GM21390 (cell line): ENCODE measurements at regions not wholly inside any gene's neighbourhood (a gene's known extent, or its start where the extent isn't known, plus 50 kb on each side); places are given as distances from the start of the nearest gene placed in this dataset.

ENCODE experiments used
- ATAC-seq: cut with Tn5 transposase; IDR thresholded peaks from one replicate; pipeline ENCODE4 v1.9.1; 2021; ENCODE audit not compliant: unreplicated experiment

DNA sequence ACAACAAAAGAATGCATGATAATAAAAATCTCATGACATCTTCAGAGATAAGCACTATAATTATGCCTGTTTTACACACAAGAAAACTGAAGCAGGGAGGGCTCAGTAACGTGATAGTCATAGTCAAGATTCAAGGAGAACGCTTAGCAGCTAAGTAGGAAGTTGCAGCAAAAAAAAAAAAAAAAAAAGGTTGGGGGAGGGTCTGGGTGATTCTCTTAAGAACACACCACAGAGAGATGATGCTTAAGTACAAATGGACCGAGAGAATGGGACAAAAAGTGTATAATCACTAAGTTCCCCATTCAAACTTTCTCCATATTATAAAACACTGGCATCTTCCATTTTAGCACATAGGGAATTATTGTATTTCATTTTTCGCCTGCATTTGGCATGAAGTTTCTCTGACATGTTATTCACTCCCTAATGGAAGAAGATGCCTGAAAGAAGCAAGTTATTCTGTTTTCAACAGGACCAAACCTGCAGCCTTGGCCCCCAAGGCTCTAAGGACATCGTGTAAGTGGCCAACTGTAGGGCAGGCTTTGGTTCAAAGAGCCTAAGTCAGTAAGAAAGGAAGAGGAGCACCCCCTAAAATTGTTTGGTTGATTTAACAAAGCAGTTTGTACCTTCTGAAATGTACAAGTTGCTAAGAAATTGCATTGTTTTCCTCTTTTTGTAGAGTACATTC, 142.9 kb upstream of the TMPO start:
- ATAC-seq = no peak

GRCh38 chr12:98373025-98373554, 142.3 kb upstream of the TMPO start:
- no peak for ATAC-seq

DNA sequence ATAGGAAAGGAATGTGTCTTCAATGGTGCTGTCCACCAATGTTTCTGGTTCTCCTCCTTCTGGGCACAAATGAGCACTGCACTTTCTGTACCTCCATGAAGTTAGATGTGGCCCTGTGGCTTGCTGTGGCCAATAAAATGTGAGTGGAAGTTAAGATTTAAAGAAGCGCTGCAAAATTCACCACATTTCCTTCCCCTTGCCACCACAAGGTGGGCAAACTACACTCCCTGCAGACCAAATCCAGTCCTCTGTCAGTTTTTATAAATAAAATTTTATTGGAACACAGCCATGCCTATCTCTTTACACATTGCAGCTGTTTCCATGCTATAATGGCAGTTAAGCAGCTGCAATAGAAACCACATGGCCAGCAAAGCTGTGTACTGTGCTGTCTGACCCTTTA, 141.4 kb upstream of the TMPO start:
- ATAC-seq = no peak

GRCh38 chr12:98379106-98379505, 136.3 kb upstream of the TMPO start:
- ATAC-seq = no peak

- no peak for ATAC-seq
Observed at GRCh38 chr12:98385641-98386040, 129.7 kb upstream of the TMPO start.

DNA sequence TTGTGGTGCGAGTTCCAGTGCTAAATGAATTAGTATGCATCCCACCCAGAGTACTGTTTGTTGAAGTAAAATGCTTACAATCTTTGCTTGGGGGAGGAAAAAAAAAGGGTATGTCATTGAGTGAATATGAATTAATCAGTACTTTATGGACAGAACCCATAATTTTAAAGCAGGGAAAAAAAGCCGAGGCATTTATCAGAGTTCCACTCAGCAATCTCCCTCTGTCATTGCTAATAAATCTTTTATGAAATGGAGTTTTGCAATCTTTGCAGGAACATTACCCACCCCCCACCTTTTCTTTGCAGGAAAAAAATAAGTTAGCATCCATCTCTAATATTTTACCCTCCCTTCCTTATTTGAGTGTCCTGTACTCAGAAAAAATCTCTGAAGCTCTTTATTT, 127.9 kb upstream of the TMPO start:
- no peak for ATAC-seq

DNA sequence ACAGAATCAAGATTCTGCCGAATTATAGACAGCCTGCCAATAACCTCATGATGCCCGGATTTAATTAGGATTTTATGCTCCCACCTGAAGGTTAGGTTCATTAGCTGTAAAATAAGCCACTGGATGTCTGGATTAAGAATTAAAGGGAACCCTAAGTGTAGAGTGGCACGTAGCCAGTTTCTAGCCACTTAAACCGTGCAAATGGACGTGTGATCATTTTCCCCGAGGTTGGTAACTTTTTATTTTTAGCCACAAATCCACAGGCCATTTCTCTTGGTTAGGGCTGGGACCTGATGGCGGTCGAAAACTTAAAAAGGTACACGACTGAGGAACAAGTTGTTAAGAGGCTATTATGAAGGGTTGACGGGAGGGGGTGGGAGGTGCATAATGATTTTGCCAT, 127.3 kb upstream of the TMPO start:
- no peak for ATAC-seq

DNA sequence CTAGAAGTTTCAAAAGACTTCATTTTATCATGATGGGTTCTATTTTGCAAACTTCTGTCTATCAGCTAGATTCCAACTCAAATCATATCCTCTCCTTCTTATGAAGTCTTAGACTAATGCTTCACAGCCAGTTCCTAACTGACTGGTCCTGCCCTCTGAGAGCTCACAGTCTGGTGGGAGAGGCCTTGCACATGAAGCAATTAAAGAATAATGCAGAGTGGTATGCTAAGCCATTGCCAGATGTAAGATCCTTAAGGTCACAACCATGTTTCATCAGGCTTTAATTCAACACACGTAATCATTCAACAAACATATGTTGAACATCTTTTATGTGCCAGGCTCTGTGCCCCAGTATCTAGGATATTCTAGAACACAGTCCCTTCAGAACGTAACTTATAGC, 125.8 kb upstream of the TMPO start:
- ATAC-seq = no peak

- ATAC-seq = peak; percentile 90
Observed at GRCh38 chr12:98397323-98398105, 117.9 kb upstream of the TMPO start.

DNA sequence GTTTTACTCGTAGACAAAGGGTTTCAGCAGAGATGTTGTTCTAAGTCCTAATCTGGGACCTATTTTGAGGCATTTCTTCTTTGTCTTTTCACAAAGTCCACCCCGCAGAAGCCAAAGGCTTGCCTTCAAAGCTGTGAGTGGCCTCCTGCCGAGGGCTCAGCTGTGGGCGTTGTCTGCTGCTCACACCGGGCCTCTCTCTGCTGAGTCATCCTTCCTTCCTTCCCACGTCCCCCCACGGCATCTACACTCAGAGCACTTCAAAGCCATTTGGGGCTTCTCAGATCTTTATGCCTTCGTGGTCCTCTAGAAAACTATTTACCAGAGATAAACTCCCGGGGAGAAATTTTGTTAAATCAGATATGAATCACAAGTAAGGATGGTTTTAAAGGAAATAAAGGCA, 115.9 kb upstream of the TMPO start:
- peak; percentile 44 for ATAC-seq

- ATAC-seq = no peak
Observed at GRCh38 chr12:98401427-98401826, 114.0 kb upstream of the TMPO start.

GRCh38 chr12:98402091-98402490, 113.3 kb upstream of the TMPO start:
- no peak for ATAC-seq

GRCh38 chr12:98402671-98403070, 112.7 kb upstream of the TMPO start:
- ATAC-seq = no peak

DNA sequence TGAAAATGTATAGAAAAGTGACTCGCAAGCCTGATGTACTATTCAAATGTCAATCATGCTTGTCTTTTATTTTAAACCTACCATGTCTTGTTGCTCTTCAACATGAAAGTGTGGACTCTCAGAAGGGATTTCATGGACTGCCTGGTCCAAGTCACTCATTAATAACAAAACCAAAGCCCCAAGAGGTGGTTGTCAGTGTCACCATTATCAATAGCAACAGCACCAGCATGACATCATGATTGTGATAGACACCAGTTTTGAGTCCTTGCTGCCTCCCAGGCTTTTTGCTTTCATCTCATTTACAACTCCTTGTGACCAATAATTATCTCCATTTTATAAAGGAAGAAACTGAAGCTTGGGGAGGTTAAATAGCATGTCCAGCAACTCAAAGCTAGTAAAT, 112.0 kb upstream of the TMPO start:
- ATAC-seq = no peak

DNA sequence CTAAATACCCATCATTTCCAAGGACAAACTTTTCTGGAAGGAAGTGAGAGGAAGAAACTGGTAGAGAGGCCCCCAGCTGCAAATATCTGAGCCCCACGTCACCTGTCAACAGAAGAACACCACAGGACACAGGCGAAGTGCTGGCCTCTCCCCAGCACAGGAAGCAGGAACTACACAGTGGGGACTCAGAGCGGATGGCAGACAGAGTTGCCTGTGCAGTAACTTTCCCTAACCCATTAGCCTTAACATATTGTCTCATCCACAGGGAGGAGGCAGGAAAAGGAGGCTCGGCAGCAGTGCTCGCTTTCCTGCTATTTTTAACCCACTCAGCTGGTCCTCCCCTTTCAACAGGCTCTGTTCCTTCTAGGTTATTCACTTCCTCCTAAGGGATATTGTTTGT, 111.5 kb upstream of the TMPO start:
- no peak for ATAC-seq

DNA sequence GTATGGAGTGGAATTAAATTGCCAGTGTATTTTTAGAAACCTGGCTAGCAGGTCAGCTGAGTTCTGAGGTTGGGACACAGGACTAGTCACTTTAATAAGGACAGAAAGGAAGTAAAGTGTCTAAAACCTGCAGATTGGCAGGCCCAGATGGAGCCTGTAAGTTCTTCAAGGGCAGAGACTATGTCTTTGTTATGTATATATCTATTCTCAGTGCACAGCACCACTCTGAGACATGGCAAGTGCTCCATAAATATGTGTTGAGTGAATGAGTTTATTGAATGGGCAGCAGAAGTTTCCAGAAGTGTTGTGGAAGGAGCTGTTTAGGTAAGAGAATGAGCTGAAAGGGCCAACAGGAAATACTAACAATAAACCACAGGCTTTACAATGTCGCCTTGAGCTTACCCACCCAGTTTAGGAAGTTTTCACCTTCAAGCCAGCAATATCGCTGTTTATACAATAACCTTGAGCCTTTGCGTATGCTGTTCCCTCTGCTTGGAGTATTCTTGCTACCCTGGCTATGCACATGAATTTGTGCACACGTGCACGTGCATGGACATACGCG, 109.5 kb upstream of the TMPO start:
- no peak for ATAC-seq

GRCh38 chr12:98406378-98406777, 109.0 kb upstream of the TMPO start:
- ATAC-seq = no peak

DNA sequence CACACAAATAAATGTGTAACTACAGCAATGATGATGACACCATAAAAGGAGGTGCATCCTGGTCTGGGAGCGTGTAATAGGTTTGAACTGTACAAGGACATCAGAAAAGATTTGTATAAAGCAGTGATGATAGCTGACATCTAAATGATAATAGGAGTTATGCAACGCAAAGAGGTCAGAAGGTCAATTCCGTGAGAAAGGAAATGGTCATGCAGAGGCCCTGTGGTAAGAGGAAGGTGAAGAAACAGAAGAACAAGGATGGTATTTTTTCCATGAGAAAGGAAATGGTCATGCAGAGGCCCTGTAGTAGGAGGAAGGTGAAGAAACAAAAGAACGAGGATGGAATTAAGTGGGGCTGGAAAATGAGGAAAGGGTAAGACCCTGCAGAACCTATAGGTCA, 106.7 kb upstream of the TMPO start:
- ATAC-seq = no peak

GRCh38 chr12:98409548-98409947, 105.8 kb upstream of the TMPO start:
- ATAC-seq = no peak

- no peak for ATAC-seq
Observed at GRCh38 chr12:98410356-98410755, 105.0 kb upstream of the TMPO start.

GRCh38 chr12:98416845-98417244, 98.5 kb upstream of the TMPO start:
- ATAC-seq = no peak

DNA sequence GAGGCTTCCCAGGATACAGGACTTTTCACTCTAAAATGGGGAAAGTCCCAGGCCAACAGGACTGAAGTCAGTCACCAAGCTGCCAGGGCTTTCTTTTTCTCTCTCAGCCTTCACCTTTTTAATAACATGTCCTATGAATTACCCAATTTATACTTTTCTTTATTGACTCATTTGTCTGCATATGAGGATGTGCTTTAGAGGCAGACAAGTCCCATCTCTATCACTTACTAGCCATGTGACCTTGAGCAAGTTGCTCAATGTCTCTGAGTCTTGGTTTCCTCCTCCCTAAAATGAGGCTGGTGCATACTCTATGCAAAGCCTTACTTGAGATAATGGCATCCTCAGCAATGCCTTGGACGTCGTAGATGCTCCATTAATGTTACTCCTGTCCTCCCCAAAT, 98.1 kb upstream of the TMPO start:
- ATAC-seq = no peak
